DND-41 (cell line): ENCODE measurements at regions not wholly inside any gene's neighbourhood (a gene's known extent, or its start where the extent isn't known, plus 50 kb on each side); places are given as distances from the start of the nearest gene placed in this dataset.

Experiments used
- ATAC-seq: fragments of 200-7000 bp; cut with Tn5 transposase; 3 replicates; pipeline ENCODE4 v1.9.1; 2021; ENCODE audit warnings: low read depth; ENCODE audit not compliant: insufficient read depth
- DNase-seq: peaks from one replicate; pipeline ENCODE4 v3.0.0-alpha.2; 2020
- H2AFZ ChIP-seq: 2 replicates; pipeline ENCODE4 v1.6.0; 2012; ENCODE audit warnings: low read depth, low read length
- H3K27ac ChIP-seq: 2 replicates; pipeline ENCODE4 v1.5.1; 2012; ENCODE audit warnings: low read length, inconsistent platforms
- H3K27me3 ChIP-seq: fragments of 200-600 bp; sonication (generic); 2 replicates; pipeline ENCODE4 v1.6.0; 2012; ENCODE audit warnings: low read length, mild to moderate bottlenecking, inconsistent platforms; ENCODE audit not compliant: insufficient read depth, poor library complexity
- H3K36me3 ChIP-seq: 2 replicates; pipeline ENCODE4 v1.5.1; 2012; ENCODE audit warnings: low read length, inconsistent platforms; ENCODE audit not compliant: insufficient read depth
- H3K4me1 ChIP-seq: 2 replicates; pipeline ENCODE4 v1.5.1; 2012; ENCODE audit warnings: mild to moderate bottlenecking, low read length; ENCODE audit not compliant: insufficient read depth
- H3K4me2 ChIP-seq: 2 replicates; pipeline ENCODE4 v1.6.0; 2012; ENCODE audit warnings: mild to moderate bottlenecking, moderate library complexity, low read length, inconsistent platforms; ENCODE audit not compliant: insufficient read depth
- H3K4me3 ChIP-seq, 2 experiments: fragments of 200-600 bp in 1 of 2; shearing (Covaris generic) in 1 of 2; 2 replicates each; pipeline ENCODE4 v1.5.1; 2012 to 2016; ENCODE audit warnings: inconsistent platforms in 2 of 2, low read length in 2 of 2, mild to moderate bottlenecking in 2 of 2, low read depth in 1 of 2, moderate library complexity in 1 of 2
- H3K79me2 ChIP-seq: 2 replicates; pipeline ENCODE4 v1.6.0; 2012; ENCODE audit warnings: low read length, inconsistent platforms; ENCODE audit not compliant: insufficient read depth
- H3K9ac ChIP-seq: 2 replicates; pipeline ENCODE4 v1.6.0; 2012; ENCODE audit warnings: low read depth, mild to moderate bottlenecking, inconsistent platforms, low read length, moderate library complexity
- H3K9me3 ChIP-seq: 2 replicates; pipeline ENCODE4 v1.5.1; 2012; ENCODE audit warnings: low read length, moderate library complexity, mild to moderate bottlenecking, inconsistent platforms; ENCODE audit not compliant: insufficient read depth, severe bottlenecking
- H4K20me1 ChIP-seq: 2 replicates; pipeline ENCODE4 v1.6.0; 2012; ENCODE audit warnings: low read length; ENCODE audit not compliant: insufficient read depth
- EZH2 ChIP-seq: IDR thresholded peaks from 3 replicates; pipeline ENCODE4 v1.6.1; 2012; ENCODE audit warnings: borderline replicate concordance, low read depth, mild to moderate bottlenecking, moderate library complexity, low read length, inconsistent platforms; ENCODE audit not compliant: severe bottlenecking
- TF ChIP-seq, protein P1 (sequence below): IDR thresholded peaks from 2 replicates; pipeline ENCODE4 v1.5.1; 2012; ENCODE audit warnings: borderline replicate concordance, low read length, moderate library complexity, mild to moderate bottlenecking; ENCODE audit not compliant: poor library complexity, severe bottlenecking; ENCODE audit errors: extremely low read depth

DNA sequence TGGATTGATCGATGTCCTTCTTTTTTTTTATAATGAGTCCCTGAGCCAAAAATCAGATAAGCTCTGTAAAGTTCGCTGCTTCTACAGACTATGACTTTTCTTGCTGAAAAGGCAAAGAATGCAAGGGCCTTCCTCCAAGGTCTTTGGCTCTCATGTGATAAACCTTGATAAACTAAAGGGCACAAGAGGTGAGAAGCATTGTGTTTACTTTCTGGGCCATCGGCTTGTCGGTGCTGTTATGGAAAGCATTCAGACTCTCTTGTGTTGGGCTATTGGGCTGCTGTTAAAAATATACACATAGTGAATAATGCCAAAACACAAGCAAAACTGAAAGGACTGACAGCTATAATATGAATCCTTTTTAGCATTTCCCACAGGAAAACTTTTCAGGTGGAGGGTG is 472.4 kb upstream of the SPHKAP start:
- no peaks in the 10 kb centered on the region for H3K36me3 ChIP-seq
- no peaks in the 10 kb centered on the region for H3K27me3 ChIP-seq
- H2AFZ ChIP-seq = no peak overlapping the region
- H3K4me1 ChIP-seq = no peaks in the 10 kb centered on the region
- DNase-seq (no peak), ATAC-seq (no peak)
- TF ChIP-seq, protein P1, sequence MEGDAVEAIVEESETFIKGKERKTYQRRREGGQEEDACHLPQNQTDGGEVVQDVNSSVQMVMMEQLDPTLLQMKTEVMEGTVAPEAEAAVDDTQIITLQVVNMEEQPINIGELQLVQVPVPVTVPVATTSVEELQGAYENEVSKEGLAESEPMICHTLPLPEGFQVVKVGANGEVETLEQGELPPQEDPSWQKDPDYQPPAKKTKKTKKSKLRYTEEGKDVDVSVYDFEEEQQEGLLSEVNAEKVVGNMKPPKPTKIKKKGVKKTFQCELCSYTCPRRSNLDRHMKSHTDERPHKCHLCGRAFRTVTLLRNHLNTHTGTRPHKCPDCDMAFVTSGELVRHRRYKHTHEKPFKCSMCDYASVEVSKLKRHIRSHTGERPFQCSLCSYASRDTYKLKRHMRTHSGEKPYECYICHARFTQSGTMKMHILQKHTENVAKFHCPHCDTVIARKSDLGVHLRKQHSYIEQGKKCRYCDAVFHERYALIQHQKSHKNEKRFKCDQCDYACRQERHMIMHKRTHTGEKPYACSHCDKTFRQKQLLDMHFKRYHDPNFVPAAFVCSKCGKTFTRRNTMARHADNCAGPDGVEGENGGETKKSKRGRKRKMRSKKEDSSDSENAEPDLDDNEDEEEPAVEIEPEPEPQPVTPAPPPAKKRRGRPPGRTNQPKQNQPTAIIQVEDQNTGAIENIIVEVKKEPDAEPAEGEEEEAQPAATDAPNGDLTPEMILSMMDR = no peak
- TF ChIP-seq EZH2 = no peak
- H3K4me3 ChIP-seq = no peak overlapping the region
- no peaks in the 10 kb centered on the region for H3K9me3 ChIP-seq
- H3K9ac ChIP-seq = no peak overlapping the region
- no peak overlapping the region for H3K27ac ChIP-seq
- no peaks in the 10 kb centered on the region for H3K79me2 ChIP-seq
- H4K20me1 ChIP-seq = no peaks in the 10 kb centered on the region
- H3K4me2 ChIP-seq = no peak overlapping the region

DNA sequence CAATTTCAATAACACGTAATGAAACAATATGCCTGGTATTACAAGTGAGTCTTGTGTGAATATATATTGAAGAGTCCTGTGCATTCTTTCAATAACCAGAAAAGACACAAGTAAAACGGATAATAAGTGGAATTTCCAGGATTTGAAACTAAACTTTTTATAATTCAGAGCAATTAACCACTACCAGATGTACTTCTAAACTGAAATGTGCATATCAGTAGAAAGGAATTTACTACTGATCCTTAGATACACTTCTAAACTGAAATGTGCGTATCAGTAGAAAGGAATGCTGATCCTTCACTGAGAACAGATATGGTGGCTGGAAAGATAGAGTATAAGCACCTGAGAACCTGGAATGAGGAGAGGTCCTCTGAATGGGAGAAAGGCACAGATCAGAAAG is 470.9 kb upstream of the SPHKAP start:
- DNase-seq (no peak), ATAC-seq (no peak)
- no peaks in the 10 kb centered on the region for H3K79me2 ChIP-seq
- no peak overlapping the region for H2AFZ ChIP-seq
- H3K4me2 ChIP-seq = no peak overlapping the region
- H3K27ac ChIP-seq = no peak overlapping the region
- H4K20me1 ChIP-seq = no peaks in the 10 kb centered on the region
- no peak overlapping the region for H3K4me3 ChIP-seq
- TF ChIP-seq, protein P1 = no peak
- no peak for TF ChIP-seq EZH2
- H3K4me1 ChIP-seq = no peaks in the 10 kb centered on the region
- H3K36me3 ChIP-seq = no peaks in the 10 kb centered on the region
- H3K9me3 ChIP-seq = no peaks in the 10 kb centered on the region
- no peak overlapping the region for H3K9ac ChIP-seq
- no peaks in the 10 kb centered on the region for H3K27me3 ChIP-seq

DNA sequence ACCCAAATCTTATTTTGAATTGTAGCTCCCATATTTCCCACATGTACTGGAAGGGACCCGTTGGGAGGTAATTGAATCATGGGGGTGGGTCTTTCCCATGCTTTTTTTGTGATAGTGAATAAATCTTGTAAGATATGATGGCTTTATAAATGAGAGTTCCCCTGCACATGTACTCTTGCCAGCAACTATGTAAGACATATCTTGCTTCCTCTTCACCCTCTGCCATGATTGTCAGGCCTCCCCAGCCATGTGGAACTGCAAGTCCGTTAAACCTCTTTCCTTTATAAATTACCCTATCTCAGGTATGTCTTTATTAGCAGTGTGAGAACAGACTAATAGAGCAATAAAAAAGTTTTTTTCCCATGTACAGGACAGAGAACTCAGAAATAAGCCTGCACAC is 468.4 kb upstream of the SPHKAP start:
- Histone ChIP-seq H3K27ac (no peak overlapping the region), H3K4me1 (no peaks in the 10 kb centered on the region), H3K9me3 (no peaks in the 10 kb centered on the region), H3K9ac (no peak overlapping the region), H3K27me3 (no peaks in the 10 kb centered on the region), H3K36me3 (no peaks in the 10 kb centered on the region), H3K4me2 (no peak overlapping the region), H3K4me3 (no peak overlapping the region), H2AFZ (no peak overlapping the region), H3K79me2 (no peaks in the 10 kb centered on the region), H4K20me1 (no peaks in the 10 kb centered on the region)
- DNase-seq (no peak), ATAC-seq (no peak)
- TF ChIP-seq, protein P1 = no peak
- TF ChIP-seq EZH2 = no peak

DNA sequence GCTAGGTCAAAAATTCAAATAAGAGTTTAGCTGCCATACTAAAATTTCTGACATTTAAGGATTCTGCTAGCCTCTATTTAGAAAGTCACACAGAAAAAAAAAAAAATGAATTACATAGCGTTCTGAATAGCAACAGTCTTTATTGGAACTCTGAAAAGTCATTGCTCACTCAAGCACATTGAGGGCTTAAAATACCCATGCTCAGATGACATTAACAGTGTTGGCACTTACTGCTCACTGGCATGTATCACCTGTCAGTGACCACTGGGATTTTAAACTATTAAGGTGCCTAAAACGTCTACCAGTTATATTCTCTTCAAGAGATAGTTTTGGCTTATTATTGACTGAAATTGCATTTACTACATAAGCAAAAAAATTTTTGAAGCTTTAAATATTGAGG is 468.0 kb upstream of the SPHKAP start:
- Histone ChIP-seq H3K4me1 (no peaks in the 10 kb centered on the region), H4K20me1 (no peaks in the 10 kb centered on the region), H3K9ac (no peak overlapping the region), H3K4me3 (no peak overlapping the region), H3K9me3 (no peaks in the 10 kb centered on the region), H2AFZ (no peak overlapping the region), H3K4me2 (no peak overlapping the region), H3K79me2 (no peaks in the 10 kb centered on the region), H3K27ac (no peak overlapping the region), H3K27me3 (no peaks in the 10 kb centered on the region), H3K36me3 (no peaks in the 10 kb centered on the region)
- DNase-seq = no peak
- TF ChIP-seq, protein P1 = no peak
- no peak for TF ChIP-seq EZH2
- ATAC-seq = no peak
